Breast epithelium (tissue), 3 donors: ENCODE measurements at regions not wholly inside any gene's neighbourhood (a gene's known extent, or its start where the extent isn't known, plus 50 kb on each side); places are given as distances from the start of the nearest gene placed in this dataset.

Experiments
- POLR2A ChIP-seq: fragments of 450-650 bp; IDR thresholded peaks from one replicate; pipeline ENCODE4 v1.6.1; 2016; ENCODE audit warnings: antibody characterized with exemption, mild to moderate bottlenecking, moderate library complexity
- POLR2AphosphoS5 ChIP-seq, 3 donors: sonication (generic); formaldehyde crosslinking; IDR thresholded peaks; one replicate each; pipeline ENCODE4 v1.6.1; 2017; ENCODE audit warnings: antibody characterized with exemption in 3 of 3
- TF ChIP-seq, protein P1 (sequence below), 3 donors: fragments of 450-650 bp; IDR thresholded peaks; one replicate each; pipeline ENCODE4 v1.5.1; 2016 to 2017; ENCODE audit warnings: antibody characterized with exemption in 3 of 3, mild to moderate bottlenecking in 3 of 3, moderate library complexity in 3 of 3

DNA sequence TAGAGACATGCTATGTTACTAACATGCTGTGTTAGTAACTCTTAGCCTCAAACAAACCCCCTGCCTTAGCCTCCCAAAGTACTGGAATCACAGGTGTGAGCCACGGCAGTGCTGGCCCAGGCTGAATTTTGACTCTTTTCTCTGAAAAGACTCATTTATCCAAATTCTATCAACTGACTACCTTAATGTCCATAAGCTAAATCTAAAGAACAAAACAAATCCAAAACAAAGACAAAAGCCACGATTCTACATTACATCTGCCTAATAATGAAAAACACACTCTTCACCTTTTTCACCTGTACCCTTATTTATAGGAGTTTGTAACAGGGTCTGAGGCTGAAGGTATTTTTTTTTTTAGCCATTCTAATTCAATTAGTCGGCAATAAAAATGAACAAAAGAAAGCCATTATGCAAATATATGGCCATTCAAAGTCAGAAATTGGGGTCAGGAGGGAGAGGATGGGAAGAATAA, 432.5 kb downstream of the RBFOX1 start:
- TF ChIP-seq POLR2A (no peak), POLR2AphosphoS5 (IDR thresholded peaks at IDR 0.05) (no peak)
- TF ChIP-seq, protein P1, sequence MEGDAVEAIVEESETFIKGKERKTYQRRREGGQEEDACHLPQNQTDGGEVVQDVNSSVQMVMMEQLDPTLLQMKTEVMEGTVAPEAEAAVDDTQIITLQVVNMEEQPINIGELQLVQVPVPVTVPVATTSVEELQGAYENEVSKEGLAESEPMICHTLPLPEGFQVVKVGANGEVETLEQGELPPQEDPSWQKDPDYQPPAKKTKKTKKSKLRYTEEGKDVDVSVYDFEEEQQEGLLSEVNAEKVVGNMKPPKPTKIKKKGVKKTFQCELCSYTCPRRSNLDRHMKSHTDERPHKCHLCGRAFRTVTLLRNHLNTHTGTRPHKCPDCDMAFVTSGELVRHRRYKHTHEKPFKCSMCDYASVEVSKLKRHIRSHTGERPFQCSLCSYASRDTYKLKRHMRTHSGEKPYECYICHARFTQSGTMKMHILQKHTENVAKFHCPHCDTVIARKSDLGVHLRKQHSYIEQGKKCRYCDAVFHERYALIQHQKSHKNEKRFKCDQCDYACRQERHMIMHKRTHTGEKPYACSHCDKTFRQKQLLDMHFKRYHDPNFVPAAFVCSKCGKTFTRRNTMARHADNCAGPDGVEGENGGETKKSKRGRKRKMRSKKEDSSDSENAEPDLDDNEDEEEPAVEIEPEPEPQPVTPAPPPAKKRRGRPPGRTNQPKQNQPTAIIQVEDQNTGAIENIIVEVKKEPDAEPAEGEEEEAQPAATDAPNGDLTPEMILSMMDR (IDR thresholded peaks at IDR 0.05) = no peak
